ENCODE measurements at regions not wholly inside any gene's neighbourhood (a gene's known extent, or its start where the extent isn't known, plus 50 kb on each side); places are given as distances from the start of the nearest gene placed in this dataset.
"Not testable (repeated sequence)": the region's sequence is repeated elsewhere in the genome, so short reads cannot be mapped to it uniquely, and the experiment has no call there.

DNA sequence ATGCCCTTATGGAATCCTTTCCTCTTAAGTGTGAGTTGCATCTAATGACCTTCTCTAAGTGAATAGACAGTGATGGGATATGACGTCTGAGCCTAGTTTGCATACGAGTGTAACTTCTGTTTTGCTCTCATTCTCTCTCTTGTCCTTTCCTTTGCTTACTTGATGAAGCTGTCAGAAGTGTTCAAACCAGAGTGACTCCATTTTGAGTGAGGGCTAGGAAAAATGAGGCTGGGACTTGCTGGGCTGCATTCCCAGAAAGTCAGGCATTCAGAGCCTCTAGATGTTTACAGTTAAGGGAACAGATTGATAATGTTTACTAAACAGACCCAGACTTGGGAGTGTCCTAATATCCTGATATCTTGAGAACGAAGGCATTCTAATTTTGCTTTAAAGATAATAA lies 311.2 kb upstream of the SOX4 start:
- DNase-seq, result not testable (repeated sequence)

DNA sequence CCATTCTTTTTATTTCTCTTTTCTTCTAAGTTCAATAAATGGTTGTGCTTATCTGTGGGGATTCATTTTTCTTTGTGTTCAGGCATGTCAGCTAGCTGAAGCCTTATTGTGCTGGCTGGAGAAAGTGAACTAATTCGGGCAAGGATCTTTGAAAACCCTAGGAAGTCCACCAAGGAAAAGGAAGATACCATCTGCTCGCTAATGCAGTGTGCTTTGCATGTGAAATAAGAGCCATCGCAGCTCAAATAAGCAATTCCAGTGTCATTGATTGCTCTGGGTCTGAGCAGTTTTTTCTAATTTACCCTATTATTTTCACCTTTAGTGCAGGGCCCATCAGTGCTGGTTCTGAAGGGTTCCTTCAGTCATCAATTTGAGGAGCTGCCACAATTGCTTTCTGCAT lies 309.4 kb upstream of the SOX4 start:
- DNase-seq, result no peak

DNA sequence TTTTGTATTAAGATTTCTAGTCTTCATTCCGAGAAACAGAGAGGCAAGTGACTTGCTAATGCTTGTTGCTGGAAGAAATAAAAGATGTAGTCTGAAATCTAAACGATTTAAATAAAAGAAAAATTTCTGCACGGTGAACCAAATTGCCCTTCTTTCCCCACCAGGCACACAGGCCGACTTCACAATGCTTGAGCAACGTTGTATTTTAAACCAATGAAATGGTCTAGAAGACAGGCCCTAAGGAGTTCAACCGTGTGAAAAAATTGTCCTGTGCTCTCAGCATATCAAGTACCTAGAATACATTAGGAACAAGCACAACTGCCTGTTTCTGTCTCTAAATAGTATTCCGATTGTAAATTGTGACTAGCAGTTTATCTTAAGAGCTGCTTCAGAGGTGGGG lies 308.8 kb upstream of the SOX4 start:
- no peak for DNase-seq

DNA sequence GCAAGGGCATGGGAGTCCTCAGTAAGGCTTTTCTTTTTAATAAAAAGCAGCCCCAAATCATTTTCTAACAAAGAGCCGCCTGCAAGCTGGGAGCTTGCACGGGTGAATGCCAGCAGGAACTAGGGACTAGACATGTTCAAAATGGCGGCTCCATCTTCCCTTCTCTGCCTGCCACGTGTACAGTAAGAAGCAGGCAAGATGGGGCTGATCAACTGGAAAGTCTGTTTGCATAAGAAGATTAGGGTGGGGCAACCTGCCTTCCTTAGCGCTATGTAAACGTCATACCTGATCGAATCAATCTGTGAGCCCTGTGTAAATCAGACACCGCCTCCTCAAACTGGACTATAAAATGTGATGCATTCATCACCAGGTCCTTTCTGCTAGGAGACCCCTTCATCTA lies 299.4 kb upstream of the SOX4 start:
- DNase-seq, result no peak

DNA sequence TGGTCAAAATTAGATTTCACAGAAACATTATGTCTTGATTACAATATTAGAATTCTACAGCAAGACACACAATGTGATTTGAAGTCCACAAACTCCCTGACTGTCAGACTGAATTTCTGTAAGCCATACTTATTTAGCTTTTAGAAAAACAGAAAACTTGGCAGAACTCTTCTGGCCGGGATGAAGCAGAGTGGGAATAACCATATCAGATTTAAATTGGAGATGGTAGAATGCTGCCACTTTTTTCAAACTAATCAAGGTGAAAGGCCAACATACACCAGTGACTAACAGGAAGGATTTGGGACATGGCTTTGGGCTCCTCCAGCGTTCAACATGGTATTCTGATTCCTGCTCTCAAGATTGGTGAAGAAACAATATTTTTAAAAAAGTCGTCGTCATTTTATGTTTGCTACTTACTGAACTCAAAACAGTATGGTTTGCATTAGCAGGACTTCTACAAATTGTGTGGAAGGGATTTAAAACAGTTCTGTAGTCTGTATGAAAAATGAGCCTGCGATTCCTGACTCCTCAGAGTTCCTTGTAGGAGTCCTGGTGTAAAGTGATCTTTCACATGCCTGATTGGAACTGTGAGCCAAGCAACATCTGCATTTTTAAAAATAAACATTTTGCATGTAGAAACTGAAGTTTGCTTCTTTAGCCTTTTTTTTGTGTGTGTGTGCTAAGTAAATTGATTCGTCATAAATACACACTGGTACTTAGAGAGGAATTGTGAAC lies 297.9 kb upstream of the SOX4 start:
- no peak for DNase-seq

DNA sequence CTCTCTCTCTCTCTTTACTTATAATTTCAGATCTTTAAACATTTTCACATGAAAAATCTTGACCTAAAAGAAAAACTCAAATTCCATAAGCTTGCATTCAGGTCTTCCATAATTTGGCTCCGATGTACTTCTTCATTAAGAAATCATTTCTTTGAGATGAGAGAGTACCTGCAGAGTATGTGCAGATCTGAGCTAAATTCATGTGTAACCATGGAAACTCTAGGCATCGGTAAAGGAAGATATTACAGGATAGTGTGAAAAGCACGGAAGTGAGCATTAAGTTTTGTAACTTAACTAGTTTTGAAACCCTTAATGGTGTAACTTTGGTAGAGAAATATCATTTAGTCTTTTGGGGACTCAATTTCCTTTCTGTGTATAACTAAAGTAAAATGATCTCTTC lies 295.9 kb upstream of the SOX4 start:
- no peak for DNase-seq

DNA sequence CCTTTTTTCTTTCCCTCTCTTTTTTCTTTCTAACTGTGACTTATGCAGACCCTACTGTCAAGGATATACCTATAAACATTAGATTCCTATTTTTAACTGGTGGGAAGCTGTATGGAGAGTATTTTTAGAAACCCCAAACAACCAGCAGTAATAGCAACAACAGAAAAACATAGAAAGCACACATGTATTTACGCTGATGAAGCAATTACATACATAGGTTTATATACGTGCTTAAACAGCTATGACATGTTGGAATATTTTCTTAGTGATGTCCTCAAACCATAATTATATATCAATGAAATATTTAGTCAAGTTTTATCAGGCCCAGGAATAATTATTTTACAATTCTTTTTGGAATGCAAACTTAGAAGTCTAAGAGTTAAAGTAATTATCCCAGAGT lies 294.3 kb upstream of the SOX4 start:
- no peak for DNase-seq

DNA sequence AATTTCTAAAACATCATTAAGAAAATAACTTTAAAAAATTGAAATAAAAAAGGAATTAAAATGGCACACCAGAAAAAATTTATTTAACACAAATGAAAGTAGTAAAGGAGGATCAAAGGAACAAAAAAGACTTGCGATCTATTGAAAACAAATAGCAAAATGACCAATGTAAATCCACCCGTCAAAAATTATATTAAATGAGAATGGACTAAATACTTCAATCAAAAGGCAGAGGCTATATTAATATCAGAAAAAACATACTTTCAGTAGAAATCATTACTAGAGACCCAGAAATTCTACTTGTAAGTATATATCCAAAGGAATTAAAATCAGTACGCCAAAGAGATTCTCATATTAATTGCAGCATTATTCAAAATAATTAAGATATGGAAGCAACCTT lies 293.1 kb upstream of the SOX4 start:
- DNase-seq, result no peak

DNA sequence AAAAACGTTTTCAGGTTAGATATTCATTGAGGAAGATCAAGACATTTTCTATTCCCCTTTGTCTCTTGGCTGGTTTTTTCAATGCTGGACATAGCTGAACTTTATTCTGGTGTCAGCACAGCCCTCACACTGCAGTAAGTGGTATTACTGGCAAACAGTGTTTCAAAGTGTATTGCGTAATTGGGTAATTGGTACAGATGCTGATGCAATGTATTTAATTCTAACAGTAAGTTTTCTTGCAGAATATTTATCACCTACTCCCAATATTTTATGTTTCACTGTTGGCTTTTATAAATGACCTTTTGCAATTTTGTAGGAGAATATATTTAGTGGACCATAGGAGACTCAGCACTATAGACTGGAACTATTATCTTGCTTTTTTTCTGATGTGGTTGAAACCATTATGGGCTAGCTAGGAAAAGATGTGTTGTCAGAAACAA lies 287.6 kb upstream of the SOX4 start:
- DNase-seq, result no peak

DNA sequence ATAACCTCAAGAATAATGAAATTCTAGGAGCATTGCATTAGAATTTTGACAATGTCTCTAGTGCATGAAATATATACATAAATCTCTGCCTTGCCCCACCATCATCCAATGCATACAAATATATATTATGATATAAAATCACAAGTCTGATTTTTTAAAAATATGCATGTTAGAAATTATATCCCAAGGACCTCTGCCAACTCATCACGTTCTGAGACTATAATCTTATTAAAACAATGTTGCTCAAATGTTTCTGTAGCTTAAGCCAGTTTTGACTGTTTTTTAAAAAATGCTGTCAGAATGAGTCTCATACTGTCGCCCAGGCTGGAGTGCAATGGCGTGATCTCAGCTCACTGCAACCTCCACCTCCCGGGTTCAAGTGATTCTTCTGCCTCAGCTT lies 287.0 kb upstream of the SOX4 start:
- no peak for DNase-seq

DNA sequence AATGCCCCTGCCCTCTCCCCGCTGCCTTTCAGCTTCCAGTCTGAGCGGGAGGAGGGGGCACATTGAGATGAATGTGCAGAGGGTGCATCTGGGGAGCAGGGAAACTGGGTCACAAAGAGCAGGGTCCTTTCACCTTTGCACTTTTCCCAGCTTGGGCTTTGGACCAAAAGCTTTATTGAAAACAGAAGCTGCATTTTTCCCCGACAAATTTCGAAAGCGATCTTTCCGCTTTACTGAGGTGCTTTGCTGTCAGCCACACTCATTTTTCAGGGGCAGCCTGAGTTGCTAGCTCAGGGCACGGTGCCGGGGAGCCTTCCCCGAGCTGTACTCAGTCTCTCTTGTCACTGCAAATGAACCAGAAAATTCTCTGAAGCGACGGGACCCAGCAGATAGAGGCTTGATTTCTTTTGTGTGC lies 283.7 kb upstream of the SOX4 start:
- DNase-seq, result no peak

DNA sequence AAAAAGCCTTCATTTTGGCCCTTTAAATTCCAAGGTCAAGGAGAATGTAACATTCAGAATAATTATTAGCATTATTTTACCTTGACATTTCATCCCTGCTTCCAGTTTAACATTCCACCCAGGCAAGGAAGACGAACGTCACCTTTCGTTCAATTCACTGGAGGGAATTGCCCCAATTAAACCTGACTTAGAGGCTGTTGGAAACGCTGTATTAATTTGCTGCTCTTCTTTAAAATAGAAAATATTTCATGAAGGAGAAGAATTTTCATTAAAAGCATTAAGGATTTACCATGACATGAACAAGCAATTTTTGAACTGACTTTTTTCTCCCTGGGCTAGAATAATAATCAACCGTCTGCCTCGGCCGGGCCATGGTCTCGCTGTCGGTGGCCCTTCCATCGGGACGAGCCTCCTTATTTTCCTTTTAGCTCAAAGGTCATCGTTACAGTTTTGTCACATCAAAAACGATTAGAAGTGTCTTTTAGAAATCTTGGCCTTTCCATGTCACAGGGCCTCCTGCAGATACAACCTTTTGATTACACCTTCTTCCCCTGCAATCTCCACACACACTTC lies 282.9 kb upstream of the SOX4 start:
- no peak for DNase-seq

DNA sequence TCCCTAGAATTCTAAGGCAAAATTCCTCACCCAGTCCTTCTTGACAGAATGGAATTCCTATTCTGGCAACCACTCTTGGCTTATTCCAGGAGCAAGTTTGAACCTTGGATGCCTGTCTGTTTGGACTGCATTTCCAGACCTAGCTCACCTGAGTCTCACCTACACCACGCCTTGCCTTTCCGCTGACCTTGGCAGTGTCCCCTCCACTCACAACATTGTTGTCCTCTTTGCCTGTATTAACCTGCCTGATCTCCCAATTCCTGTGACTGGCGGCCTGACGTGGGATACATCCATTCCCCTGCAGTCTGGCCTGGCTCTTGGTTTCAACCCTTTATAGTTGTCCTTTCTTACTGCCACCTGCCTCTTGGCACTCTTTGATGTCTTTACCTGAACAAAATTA lies 281.4 kb upstream of the SOX4 start:
- DNase-seq, result no peak

DNA sequence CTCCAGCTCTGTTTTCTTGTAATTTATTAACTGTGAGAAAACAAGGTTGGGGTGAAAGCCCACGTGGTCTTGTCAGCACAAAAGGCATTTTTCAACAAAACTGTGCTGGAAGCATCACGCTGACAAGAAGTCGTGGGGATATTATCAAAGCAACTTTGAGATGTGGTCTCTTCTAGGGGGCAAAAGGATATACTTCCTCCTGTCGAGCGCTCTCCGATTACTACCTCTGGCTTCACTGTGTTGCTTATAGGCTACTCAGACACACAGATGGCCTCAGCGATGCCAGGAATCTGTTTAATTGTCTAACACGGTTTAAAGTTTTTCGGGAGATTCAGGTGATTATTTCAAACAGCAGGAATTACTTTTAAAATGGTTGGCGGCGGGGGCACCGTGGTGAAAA lies 275.9 kb upstream of the SOX4 start:
- no peak for DNase-seq

DNA sequence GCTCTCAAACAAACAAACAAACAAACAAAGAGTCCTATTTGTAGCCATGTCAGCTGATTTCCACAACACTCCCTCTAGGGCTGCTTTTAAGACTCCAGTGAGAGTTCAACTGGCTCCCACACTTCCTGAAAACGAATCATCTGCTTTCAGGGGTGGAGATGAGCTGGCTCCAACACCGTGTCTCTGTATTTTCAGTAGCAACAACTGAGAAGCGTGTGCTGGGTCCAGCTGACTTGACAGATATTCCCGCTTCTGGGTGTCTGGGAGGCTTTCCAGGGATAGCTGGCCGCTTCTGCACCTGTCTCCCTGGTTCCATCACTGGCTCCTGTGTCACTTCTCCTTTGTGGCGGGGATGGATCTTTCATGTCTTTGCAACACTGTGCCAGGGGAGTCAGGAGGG lies 272.5 kb upstream of the SOX4 start:
- no peak for DNase-seq

DNA sequence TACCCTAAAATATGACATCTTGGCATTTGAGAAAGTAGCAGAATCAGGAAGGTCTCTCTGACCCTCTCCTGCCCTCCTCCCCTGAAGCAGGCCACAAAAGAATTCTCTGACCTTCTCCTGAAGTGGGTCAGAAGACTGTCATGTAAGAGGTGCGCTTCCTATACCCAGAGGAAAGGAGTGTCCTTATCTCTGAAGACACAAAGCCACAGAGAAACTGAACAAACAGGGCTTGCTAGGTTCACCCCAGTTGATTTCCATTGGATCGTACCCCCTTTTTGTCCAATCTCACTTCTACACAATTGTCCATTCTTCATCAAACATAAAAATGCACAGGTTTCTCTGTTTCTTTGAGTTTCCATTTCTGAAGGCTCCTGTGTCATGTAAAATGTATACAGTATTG lies 272.0 kb upstream of the SOX4 start:
- no peak for DNase-seq

DNA sequence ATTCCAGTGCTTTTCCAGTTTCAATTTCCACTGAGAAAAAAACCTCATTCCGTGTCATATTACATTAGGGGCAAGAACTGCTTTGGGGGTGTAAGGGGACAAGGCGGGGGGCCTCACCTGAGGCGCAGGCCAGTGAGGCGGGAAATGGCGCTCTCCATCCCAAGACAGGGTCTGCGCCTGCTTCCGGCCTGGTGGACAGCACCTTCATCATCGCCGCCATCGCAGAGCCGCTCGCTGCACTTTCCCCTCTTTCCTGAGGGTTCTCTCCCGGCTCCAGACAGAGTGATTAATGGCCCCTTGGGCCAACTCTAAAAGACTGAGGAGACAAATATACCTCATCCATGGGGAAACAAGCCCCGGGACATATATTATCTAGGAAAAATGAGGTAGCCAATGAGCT lies 270.0 kb upstream of the SOX4 start:
- DNase-seq, result no peak

DNA sequence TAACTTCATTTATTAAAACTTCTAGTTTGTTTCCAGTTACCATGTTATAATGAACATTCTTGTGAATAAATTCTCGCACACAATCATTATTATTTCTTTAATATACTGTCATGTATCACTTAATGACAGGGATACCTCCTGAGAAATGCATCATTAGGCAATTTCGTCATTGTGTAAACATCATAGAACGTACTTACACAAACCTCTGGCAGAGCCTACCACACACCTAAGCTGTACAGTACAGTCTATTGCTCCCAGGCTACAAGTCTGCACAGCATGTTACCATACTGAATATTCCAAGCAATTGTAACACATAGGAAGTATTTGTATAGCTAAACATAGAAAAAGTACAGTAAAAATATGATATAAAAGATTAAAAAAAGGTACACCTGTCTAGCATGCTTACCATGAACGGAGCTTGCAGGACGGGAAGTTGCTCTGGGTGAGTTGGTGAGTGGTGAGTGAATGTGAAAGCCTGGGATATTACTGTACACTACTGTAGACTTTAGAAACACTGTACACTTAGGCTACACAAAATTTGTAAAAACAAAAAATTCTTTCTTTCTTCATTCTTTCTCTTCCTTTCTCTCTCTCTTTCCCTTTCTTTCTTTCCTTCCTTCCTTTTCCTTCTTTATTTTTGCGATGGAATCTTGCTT lies 268.2 kb upstream of the SOX4 start:
- DNase-seq, result no peak

DNA sequence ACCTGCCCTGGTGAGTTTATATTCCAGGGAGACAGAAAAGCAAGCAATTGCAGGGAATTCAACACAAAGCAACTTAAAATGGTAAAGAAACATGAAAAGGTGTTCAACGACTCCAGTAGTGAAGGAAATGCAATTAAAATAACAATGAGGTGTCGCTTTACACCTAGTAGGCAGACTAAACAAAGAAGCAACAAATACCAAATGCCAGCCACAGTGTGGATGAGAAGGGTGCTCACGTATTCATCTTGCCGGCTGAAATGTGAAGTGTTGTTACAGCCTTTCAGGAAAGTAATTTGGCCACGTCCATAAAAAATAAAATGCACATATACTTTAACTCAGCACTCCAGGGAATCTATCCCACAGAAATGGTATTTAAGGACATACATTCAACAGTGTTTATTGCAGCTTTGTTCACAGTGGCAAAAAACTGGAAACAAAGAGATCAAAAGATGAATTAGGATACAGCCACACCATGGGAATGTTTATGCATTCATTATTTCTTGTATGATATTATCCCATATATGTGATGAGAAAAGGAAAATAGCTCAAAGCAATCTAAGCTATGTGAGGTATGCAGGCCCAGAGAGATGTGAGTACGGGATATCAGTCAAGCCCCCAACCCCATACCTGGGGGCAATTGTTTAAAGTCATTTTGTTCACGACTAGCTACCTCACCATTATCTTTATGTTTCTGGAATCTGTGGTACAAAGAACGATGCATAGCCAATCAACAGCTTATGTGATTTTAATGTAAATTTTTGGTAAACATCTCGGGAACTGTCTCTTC lies 266.0 kb upstream of the SOX4 start:
- DNase-seq, result no peak

DNA sequence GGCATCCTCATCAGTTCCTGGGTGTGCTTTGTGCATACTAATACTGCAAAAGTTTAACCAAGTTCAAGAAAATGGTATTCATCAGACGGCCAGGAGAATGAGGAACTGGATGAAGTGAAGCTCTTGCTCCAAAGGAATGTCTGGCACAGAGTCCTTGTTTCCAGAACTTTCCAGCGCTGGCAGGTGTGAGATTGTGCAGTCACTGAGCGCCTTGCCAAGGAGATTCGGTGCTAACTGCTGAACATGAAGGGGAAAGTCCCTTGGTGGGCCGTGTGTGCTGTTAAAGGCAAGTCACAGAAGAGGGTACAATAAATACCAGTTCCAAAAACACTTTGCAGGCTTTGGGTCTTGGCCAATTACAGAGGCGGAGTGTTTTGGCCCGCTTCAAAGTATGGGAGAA lies 262.3 kb upstream of the SOX4 start:
- no peak for DNase-seq

DNA sequence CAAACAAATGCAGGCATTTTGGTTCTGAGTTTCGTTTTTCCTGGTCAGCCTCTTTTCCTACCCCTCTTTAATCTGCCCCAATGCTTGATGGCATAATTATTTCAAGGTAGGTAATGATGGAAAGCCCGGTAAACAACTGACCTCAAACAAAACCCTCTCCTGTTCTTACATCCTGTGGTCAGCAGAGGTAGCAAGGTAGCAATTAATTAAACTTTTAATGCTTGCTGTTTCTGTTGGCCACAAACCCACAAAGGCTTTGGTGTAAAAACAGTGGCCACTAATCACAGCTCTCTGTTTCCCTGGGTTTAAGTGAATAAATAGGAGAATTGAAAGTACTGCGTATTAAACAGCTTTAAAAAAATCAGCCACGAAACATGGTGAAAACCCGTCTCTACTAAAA lies 261.5 kb upstream of the SOX4 start:
- DNase-seq, result no peak

DNA sequence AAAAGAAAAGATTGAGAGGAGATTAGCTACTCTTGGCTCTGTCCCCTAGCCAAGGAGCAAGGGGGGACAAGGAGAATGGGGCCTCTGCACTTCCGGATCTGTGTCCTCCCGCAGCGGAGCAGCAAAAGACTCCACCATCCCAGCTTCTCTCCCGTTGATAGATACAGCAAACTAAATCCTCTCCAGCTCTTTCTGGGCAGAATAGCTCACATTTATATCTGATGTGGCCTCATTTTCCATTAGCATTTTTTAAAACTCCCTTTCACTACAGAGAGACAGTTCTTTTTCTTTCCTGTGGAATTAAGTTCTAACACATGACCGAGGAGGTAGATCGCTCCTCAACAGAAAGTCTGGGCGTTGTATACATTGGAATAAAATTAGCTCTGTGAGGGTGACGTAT lies 260.9 kb upstream of the SOX4 start:
- no peak for DNase-seq

DNA sequence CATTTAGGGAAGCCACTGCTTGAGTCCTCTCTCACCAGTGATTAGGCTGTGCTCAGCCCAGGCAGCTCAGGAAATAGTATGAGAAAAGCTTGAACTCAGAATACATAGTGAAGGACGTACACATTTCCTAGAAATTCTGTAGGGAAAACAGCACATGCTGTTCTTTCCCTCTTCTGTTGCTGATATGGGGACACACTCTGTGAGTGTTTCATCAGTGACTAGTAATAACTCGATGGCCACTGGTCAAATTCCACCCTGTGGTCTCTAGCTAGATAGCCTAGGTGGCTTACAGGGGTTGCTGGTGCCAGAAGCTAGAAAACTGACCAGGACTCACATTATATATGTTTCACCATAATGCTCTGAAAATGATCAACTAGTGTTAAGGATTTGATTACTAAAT lies 259.8 kb upstream of the SOX4 start:
- DNase-seq, result no peak

DNA sequence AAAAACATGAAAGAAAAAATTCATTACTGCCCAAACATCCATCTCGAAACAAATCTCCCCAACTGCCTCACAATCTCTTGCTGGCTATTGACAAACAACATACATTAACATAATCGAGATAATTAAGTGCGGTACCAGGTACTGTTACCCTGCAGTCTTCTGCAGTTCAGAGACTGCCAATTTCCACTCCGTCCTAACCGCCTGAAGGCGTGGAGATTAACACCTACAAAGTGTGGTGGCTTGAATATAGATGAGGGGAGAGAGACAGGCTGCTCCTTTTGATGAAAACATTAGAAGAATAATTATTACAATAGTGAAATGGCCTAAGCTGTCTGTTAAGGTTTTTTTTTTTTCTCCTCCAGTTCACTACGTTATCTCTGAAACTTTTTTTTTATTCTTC lies 258.9 kb upstream of the SOX4 start:
- DNase-seq, result no peak

Measured in kidney glomerular epithelial cell (primary cell).